ENCODE measurements at regions not wholly inside any gene's neighbourhood (a gene's known extent, or its start where the extent isn't known, plus 50 kb on each side); places are given as distances from the start of the nearest gene placed in this dataset.

DNA sequence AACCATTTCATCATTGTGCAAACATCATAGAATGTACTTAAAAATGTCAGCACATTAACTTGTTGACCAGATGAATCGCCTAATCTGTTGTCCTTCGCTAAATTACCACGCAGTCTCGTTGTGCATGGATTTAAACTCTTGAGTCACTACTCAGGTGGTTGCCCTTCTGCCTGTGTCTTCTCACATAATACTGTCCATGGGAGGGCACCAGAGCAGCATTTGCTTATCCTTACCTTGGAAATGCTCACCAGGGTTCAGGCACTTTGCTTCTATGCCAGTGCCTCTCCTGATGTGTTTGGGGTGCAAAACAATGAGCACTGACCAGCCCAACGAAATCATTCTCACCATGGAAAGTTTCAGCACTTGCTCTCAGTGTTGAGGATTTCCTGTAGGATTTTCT lies 559.9 kb downstream of the RWDD3 start:
- BruUV-seq (replicated peaks), result no TSS peak
- no peak overlapping the region for H3K9ac ChIP-seq (ENCODE audit: insufficient read depth in 1 of 2, low read depth in 2 of 2, low read length in 2 of 2)
- ChIA-PET CTCF (ENCODE audit: low intra/inter-chr PET ratio) (no interaction called here), POLR2A (no interaction called here)
- in situ Hi-C loops (cut with MboI), result no loop called here
- no peak overlapping the region for H3K4me2 ChIP-seq (ENCODE audit: insufficient read depth, low read length)
- FAIRE-seq (no peak), DNase-seq (ENCODE audit: extremely low read depth in 1 of 4, low spot score in 3 of 4) (no peak), ATAC-seq (no peak)
- no peak overlapping the region for H3K27ac ChIP-seq (ENCODE audit: extremely low read depth, low read depth, low read length)
- no peaks in the 10 kb centered on the region for H3K9me1 ChIP-seq (ENCODE audit: control insufficient read depth, insufficient read depth, low read length)
- H3K4me3 ChIP-seq, result no peak overlapping the region
- H3K27me3 ChIP-seq (ENCODE audit: control insufficient read depth in 2 of 2, insufficient read depth in 2 of 2, low read length in 2 of 2), result no peaks in the 10 kb centered on the region
- H2AFZ ChIP-seq (ENCODE audit: low read depth, low read length), result no peak overlapping the region
- H3K4me1 ChIP-seq (replicated peaks in 1 of 2; ENCODE audit: control insufficient read depth in 2 of 2, insufficient read depth in 2 of 2, low read length in 2 of 2), result no peaks in the 10 kb centered on the region
- intact Hi-C loops (cut with micrococcal nuclease), result no loop called here
- TF ChIP-seq, protein P1, sequence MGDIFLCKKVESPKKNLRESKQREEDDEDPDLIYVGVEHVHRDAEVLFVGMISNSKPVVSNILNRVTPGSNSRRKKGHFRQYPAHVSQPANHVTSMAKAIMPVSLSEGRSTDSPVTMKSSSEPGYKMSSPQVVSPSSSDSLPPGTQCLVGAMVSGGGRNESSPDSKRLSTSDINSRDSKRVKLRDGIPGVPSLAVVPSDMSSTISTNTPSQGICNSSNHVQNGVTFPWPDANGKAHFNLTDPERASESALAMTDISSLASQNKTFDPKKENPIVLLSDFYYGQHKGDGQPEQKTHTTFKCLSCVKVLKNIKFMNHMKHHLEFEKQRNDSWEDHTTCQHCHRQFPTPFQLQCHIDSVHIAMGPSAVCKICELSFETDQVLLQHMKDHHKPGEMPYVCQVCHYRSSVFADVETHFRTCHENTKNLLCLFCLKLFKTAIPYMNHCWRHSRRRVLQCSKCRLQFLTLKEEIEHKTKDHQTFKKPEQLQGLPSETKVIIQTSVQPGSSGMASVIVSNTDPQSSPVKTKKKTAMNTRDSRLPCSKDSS (IDR thresholded peaks at IDR 0.05; ENCODE audit: low read depth, partially characterized antibody), result no peak
- TF ChIP-seq ZBTB12 (CRISPR knock-in tag; IDR thresholded peaks at IDR 0.05) (no peak), CBFA2T3 (IDR thresholded peaks at IDR 0.05) (no peak), PURB (CRISPR knock-in tag; IDR thresholded peaks at IDR 0.05; ENCODE audit: low read depth) (no peak), ZKSCAN1 (IDR thresholded peaks at IDR 0.05; ENCODE audit: low read depth, low read length) (no peak), CBX3 (IDR thresholded peaks at IDR 0.05; ENCODE audit: borderline replicate concordance in 1 of 2, low read length in 2 of 2) (no peak), SAFB2 (IDR thresholded peaks at IDR 0.05; ENCODE audit: borderline replicate concordance, low read depth, low read length, severe bottlenecking) (no peak), STAT6 (CRISPR knock-in tag; IDR thresholded peaks at IDR 0.05) (no peak), RBM25 (IDR thresholded peaks at IDR 0.05; ENCODE audit: low read depth, low read length, severe bottlenecking) (no peak), DIDO1 (tag; IDR thresholded peaks at IDR 0.05; ENCODE audit: low read depth) (no peak), PATZ1 (CRISPR knock-in tag; IDR thresholded peaks at IDR 0.05; ENCODE audit: borderline replicate concordance) (no peak), SOX6 (IDR thresholded peaks at IDR 0.05) (no peak)
- H3K79me2 ChIP-seq (ENCODE audit: control insufficient read depth, insufficient read depth, low read length), result no peaks in the 10 kb centered on the region
- H3K9me3 ChIP-seq (replicated peaks; ENCODE audit: control insufficient read depth, insufficient read depth, low read depth, low read length), result no peaks in the 10 kb centered on the region
- 0% methylated on average over 5 of the region's 5 CpGs for WGBS (ENCODE audit: insufficient coverage, low coverage, missing lambda C conversion rate)
- H4K20me1 ChIP-seq (replicated peaks; ENCODE audit: control insufficient read depth, insufficient read depth, low read length), result no peaks in the 10 kb centered on the region
- H3K36me3 ChIP-seq (ENCODE audit: control insufficient read depth, insufficient read depth, low read length), result no peaks in the 10 kb centered on the region
